HepG2 (cell line): ENCODE measurements at regions not wholly inside any gene's neighbourhood (a gene's known extent, or its start where the extent isn't known, plus 50 kb on each side); places are given as distances from the start of the nearest gene placed in this dataset.

Experiments used
- DR1 ChIP-seq: sonication (generic); formaldehyde crosslinking; IDR thresholded peaks from 2 replicates; pipeline ENCODE4 v1.8.0; 2021; ENCODE audit warnings: mild to moderate bottlenecking, missing genetic modification reagents, inconsistent platforms
- DRAP1 ChIP-seq: IDR thresholded peaks from 2 replicates; pipeline ENCODE4 v1.6.1; 2016; ENCODE audit warnings: missing genetic modification reagents, missing compliant biosample characterization
- HOXA3 ChIP-seq: sonication (generic); formaldehyde crosslinking; IDR thresholded peaks from 2 replicates; pipeline ENCODE4 v1.5.0; 2020; ENCODE audit warnings: missing genetic modification reagents
- HOXA5 ChIP-seq: sonication (generic); formaldehyde crosslinking; IDR thresholded peaks from 2 replicates; pipeline ENCODE4 v1.4.0; 2020; ENCODE audit warnings: missing genetic modification reagents
- MXI1 ChIP-seq: IDR thresholded peaks from 3 replicates; pipeline ENCODE4 v1.6.1; 2012; ENCODE audit warnings: low read depth, low read length, inconsistent platforms, borderline replicate concordance
- PHF20 ChIP-seq: sonication (generic); formaldehyde crosslinking; IDR thresholded peaks from 2 replicates; pipeline ENCODE4 v1.5.0; 2020; ENCODE audit warnings: mild to moderate bottlenecking, missing genetic modification reagents
- POLR2AphosphoS5 ChIP-seq: IDR thresholded peaks from 2 replicates; pipeline ENCODE4 v1.6.1; 2012; ENCODE audit warnings: low read depth, low read length
- RXRB ChIP-seq: IDR thresholded peaks from 2 replicates; pipeline ENCODE4 v1.6.1; 2016; ENCODE audit warnings: borderline replicate concordance, missing genetic modification reagents, missing compliant biosample characterization
- SKI ChIP-seq: fragments of 450-650 bp; IDR thresholded peaks from one replicate; pipeline ENCODE4 v1.6.1; 2018; ENCODE audit warnings: mild to moderate bottlenecking; ENCODE audit not compliant: partially characterized antibody
- SPEN ChIP-seq: sonication (generic); formaldehyde crosslinking; IDR thresholded peaks from 2 replicates; pipeline ENCODE4 v1.5.1; 2020; ENCODE audit warnings: low read depth, mild to moderate bottlenecking, missing genetic modification reagents
- TBX2 ChIP-seq: sonication (generic); formaldehyde crosslinking; IDR thresholded peaks from 2 replicates; pipeline ENCODE4 v1.5.0; 2020; ENCODE audit warnings: missing genetic modification reagents, mild to moderate bottlenecking, borderline replicate concordance
- WIZ ChIP-seq: sonication (generic); formaldehyde crosslinking; IDR thresholded peaks from 2 replicates; pipeline ENCODE4 v1.5.1; 2020; ENCODE audit warnings: mild to moderate bottlenecking, missing genetic modification reagents
- ZBTB44 ChIP-seq: sonication (generic); formaldehyde crosslinking; IDR thresholded peaks from 2 replicates; pipeline ENCODE4 v1.4.0; 2020; ENCODE audit warnings: missing genetic modification reagents
- ZFX ChIP-seq: sonication (generic); formaldehyde crosslinking; IDR thresholded peaks from 2 replicates; pipeline ENCODE4 v1.4.0; 2020; ENCODE audit warnings: mild to moderate bottlenecking, low read depth, missing genetic modification reagents, moderate library complexity
- ZNF138 ChIP-seq: sonication (generic); formaldehyde crosslinking; IDR thresholded peaks from 2 replicates; pipeline ENCODE4 v1.5.0; 2020; ENCODE audit warnings: mild to moderate bottlenecking, low read depth, missing genetic modification reagents
- ZNF205 ChIP-seq: IDR thresholded peaks from 2 replicates; pipeline ENCODE4 v1.6.1; 2018; ENCODE audit warnings: missing biosample characterization, missing genetic modification reagents
- ZNF225 ChIP-seq: sonication (generic); formaldehyde crosslinking; IDR thresholded peaks from 2 replicates; pipeline ENCODE4 v1.4.0; 2020; ENCODE audit warnings: mild to moderate bottlenecking, missing genetic modification reagents
- ZNF501 ChIP-seq: sonication (generic); formaldehyde crosslinking; IDR thresholded peaks from 2 replicates; pipeline ENCODE4 v1.5.1; 2020; ENCODE audit warnings: mild to moderate bottlenecking, moderate library complexity, missing genetic modification reagents
- ZNF768 ChIP-seq: sonication (generic); formaldehyde crosslinking; IDR thresholded peaks from 2 replicates; pipeline ENCODE4 v1.4.0; 2020; ENCODE audit warnings: missing genetic modification reagents
- ZNF839 ChIP-seq: sonication (generic); formaldehyde crosslinking; IDR thresholded peaks from 2 replicates; pipeline ENCODE4 v1.4.0; 2020; ENCODE audit warnings: missing genetic modification reagents, mild to moderate bottlenecking, borderline replicate concordance
- TF ChIP-seq, protein P1 (sequence below): sonication (generic); formaldehyde crosslinking; IDR thresholded peaks from 2 replicates; pipeline ENCODE4 v1.8.1; 2023; ENCODE audit warnings: mild to moderate bottlenecking, moderate library complexity, missing genetic modification reagents
- TF ChIP-seq, protein P2 (sequence below): sonication (generic); formaldehyde crosslinking; IDR thresholded peaks from 2 replicates; pipeline ENCODE4 v1.4.0; 2020; ENCODE audit warnings: missing genetic modification reagents

GRCh38 chr20:30579824-30580438 lies 677.5 kb upstream of the DEFB115 start (continued):
- TF ChIP-seq WIZ (CRISPR knock-in tag) (peak; percentile 51; the same call in 1 of the 2 replicates), TBX2 (CRISPR knock-in tag) (peak; percentile 30; the same call in 1 of the 2 replicates), ZNF138 (0 out of 2 replicates have a peak, but pooled peaks have one; percentile 54), ZNF501 (peak; percentile 35; the same call in 1 of the 2 replicates), ZNF768 (CRISPR knock-in tag) (0 out of 2 replicates have a peak, but pooled peaks have one; percentile 38), ZBTB44 (CRISPR knock-in tag) (0 out of 2 replicates have a peak, but pooled peaks have one; percentile 47), HOXA3 (CRISPR knock-in tag) (peak; percentile 75), SPEN (CRISPR knock-in tag) (peak; percentile 80; the same call in 1 of the 2 replicates), POLR2AphosphoS5 (peak; percentile 60), DR1 (CRISPR knock-in tag) (0 out of 2 replicates have a peak, but pooled peaks have one; percentile 7), ZNF225 (CRISPR knock-in tag) (peak; percentile 67; the same call in 1 of the 2 replicates), ZNF839 (CRISPR knock-in tag) (0 out of 2 replicates have a peak, but pooled peaks have one; percentile 61), RXRB (CRISPR knock-in tag) (peak; percentile 58), PHF20 (peak; percentile 68), SKI (peak; percentile 13), DRAP1 (peak; percentile 37; the same call in 1 of the 2 replicates), HOXA5 (CRISPR knock-in tag) (peak; percentile 56; the same call in 1 of the 2 replicates), MXI1 (peak; percentile 47; the same call in 1 of the 3 replicates), ZFX (peak; percentile 95), ZNF205 (CRISPR knock-in tag) (0 out of 2 replicates have a peak, but pooled peaks have one; percentile 34)
- TF ChIP-seq, protein P1, sequence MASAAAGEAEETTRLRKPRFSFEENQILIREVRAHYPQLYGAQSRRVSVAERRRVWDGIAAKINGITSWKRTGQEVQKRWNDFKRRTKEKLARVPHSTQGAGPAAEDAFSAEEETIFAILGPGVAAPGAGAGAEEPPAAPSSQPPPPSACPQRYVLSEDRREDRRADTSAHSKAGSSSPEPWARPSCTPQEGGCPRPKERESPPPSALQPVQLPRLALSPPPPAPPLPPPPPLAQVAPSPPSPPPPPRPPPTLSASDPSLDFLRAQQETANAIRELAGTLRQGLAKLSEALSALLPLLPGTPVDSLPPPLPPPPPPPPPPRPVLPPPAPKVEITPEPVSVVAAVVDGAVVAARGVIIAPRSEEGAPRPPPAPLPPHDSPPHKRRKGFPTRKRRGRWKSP (CRISPR knock-in tag), result peak; percentile 56; the same call in 1 of the 2 replicates
- TF ChIP-seq, protein P2, sequence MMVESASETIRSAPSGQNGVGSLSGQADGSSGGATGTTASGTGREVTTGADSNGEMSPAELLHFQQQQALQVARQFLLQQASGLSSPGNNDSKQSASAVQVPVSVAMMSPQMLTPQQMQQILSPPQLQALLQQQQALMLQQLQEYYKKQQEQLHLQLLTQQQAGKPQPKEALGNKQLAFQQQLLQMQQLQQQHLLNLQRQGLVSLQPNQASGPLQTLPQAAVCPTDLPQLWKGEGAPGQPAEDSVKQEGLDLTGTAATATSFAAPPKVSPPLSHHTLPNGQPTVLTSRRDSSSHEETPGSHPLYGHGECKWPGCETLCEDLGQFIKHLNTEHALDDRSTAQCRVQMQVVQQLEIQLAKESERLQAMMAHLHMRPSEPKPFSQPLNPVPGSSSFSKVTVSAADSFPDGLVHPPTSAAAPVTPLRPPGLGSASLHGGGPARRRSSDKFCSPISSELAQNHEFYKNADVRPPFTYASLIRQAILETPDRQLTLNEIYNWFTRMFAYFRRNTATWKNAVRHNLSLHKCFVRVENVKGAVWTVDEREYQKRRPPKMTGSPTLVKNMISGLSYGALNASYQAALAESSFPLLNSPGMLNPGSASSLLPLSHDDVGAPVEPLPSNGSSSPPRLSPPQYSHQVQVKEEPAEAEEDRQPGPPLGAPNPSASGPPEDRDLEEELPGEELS (CRISPR knock-in tag), result peak; percentile 27; the same call in 1 of the 2 replicates
